Liver (tissue), 8 donors: ENCODE measurements at regions not wholly inside any gene's neighbourhood (a gene's known extent, or its start where the extent isn't known, plus 50 kb on each side); places are given as distances from the start of the nearest gene placed in this dataset.

Source experiments
- DNase-seq: peaks from one replicate; pipeline ENCODE4 v3.0.0-alpha.2; 2017; ENCODE audit warnings: low spot score
- H3K27ac ChIP-seq, 2 donors: one replicate each; pipeline ENCODE4 v1.7.0; 2013; ENCODE audit warnings: inconsistent platforms in 2 of 2, low read length in 2 of 2, control low read depth in 1 of 2, low read depth in 1 of 2, mild to moderate bottlenecking in 1 of 2
- H3K27me3 ChIP-seq, 4 donors: one replicate each; pipeline versions ENCODE4 v1.6.1 to v1.7.0; 2013; ENCODE audit warnings: low read length in 3 of 4, inconsistent platforms in 1 of 4, mild to moderate bottlenecking in 1 of 4, moderate library complexity in 1 of 4; ENCODE audit not compliant: control insufficient read depth in 4 of 4, insufficient read depth in 4 of 4
- H3K36me3 ChIP-seq, 4 donors: one replicate each; pipeline versions ENCODE4 v1.6.1 to v1.7.0; 2013; ENCODE audit warnings: low read length in 3 of 4, mild to moderate bottlenecking in 3 of 4, low read depth in 1 of 4, moderate library complexity in 1 of 4; ENCODE audit not compliant: control insufficient read depth in 4 of 4, insufficient read depth in 3 of 4
- H3K4me1 ChIP-seq, 4 donors: one replicate each; pipeline versions ENCODE4 v1.6.1 to v1.7.0; 2013; ENCODE audit warnings: low read length in 3 of 4, mild to moderate bottlenecking in 3 of 4, moderate library complexity in 1 of 4; ENCODE audit not compliant: control insufficient read depth in 4 of 4, insufficient read depth in 4 of 4
- H3K4me3 ChIP-seq, 3 donors: one replicate each; pipeline versions ENCODE4 v1.6.1 to v1.7.0; 2013; ENCODE audit warnings: low read length in 3 of 3, control low read depth in 1 of 3, low read depth in 1 of 3, mild to moderate bottlenecking in 1 of 3
- H3K9ac ChIP-seq, 2 donors: one replicate each; pipeline ENCODE4 v1.7.0; 2013; ENCODE audit warnings: low read length in 2 of 2, mild to moderate bottlenecking in 2 of 2, moderate library complexity in 2 of 2, control low read depth in 1 of 2, low read depth in 1 of 2
- H3K9me3 ChIP-seq, 4 donors: one replicate each; pipeline versions ENCODE4 v1.6.1 to v1.7.0; 2013; ENCODE audit warnings: low read length in 3 of 4; ENCODE audit not compliant: control insufficient read depth in 4 of 4
- ATF3 ChIP-seq: IDR thresholded peaks from 2 replicates; pipeline ENCODE4 v1.6.1; 2016; ENCODE audit warnings: antibody characterized with exemption
- CTCF ChIP-seq: fragments of 150-350 bp; IDR thresholded peaks from 2 replicates; pipeline ENCODE4 v1.5.1; 2017; ENCODE audit warnings: improper control_type of control experiment, low read depth, low read length; ENCODE audit not compliant: missing input control
- EGR1 ChIP-seq, 2 donors: IDR thresholded peaks; 2 replicates each; pipeline ENCODE4 v1.6.1; 2016 to 2018; ENCODE audit warnings: antibody characterized with exemption in 2 of 2, low read depth in 2 of 2
- FOXA1 ChIP-seq: IDR thresholded peaks from 2 replicates; pipeline ENCODE4 v1.6.1; 2016; ENCODE audit warnings: antibody characterized with exemption
- FOXA2 ChIP-seq: IDR thresholded peaks from 2 replicates; pipeline ENCODE4 v1.6.1; 2016; ENCODE audit warnings: antibody characterized with exemption
- GABPA ChIP-seq, 2 donors: IDR thresholded peaks in 1 of 2; conservative IDR thresholded peaks in 1 of 2; 2 replicates each; pipeline ENCODE4 v1.6.1; 2016; ENCODE audit warnings: antibody characterized with exemption in 2 of 2, mild to moderate bottlenecking in 1 of 2, moderate library complexity in 1 of 2
- HNF4A ChIP-seq, 2 donors: conservative IDR thresholded peaks; 2 replicates each; pipeline ENCODE4 v1.6.1; 2016; ENCODE audit warnings: antibody characterized with exemption in 2 of 2, mild to moderate bottlenecking in 2 of 2
- HNF4G ChIP-seq: IDR thresholded peaks from 2 replicates; pipeline ENCODE4 v1.6.1; 2016; ENCODE audit warnings: antibody characterized with exemption
- JUND ChIP-seq, 2 donors: IDR thresholded peaks; 2 replicates each; pipeline ENCODE4 v1.6.1; 2016; ENCODE audit warnings: antibody characterized with exemption in 2 of 2
- MAX ChIP-seq: IDR thresholded peaks from 2 replicates; pipeline ENCODE4 v1.6.1; 2016; ENCODE audit warnings: antibody characterized with exemption
- NR2F2 ChIP-seq: IDR thresholded peaks from 2 replicates; pipeline ENCODE4 v1.6.1; 2016; ENCODE audit warnings: antibody characterized with exemption
- RAD21 ChIP-seq, 2 donors: IDR thresholded peaks; 2 replicates each; pipeline ENCODE4 v1.6.1; 2016; ENCODE audit warnings: antibody characterized with exemption in 2 of 2, mild to moderate bottlenecking in 2 of 2
- REST ChIP-seq: IDR thresholded peaks from 2 replicates; pipeline ENCODE4 v1.6.1; 2016; ENCODE audit warnings: antibody characterized with exemption, mild to moderate bottlenecking
- RXRA ChIP-seq, 2 donors: IDR thresholded peaks; 2 replicates each; pipeline ENCODE4 v1.6.1; 2017 to 2018; ENCODE audit warnings: antibody characterized with exemption in 2 of 2, mild to moderate bottlenecking in 1 of 2
- SP1 ChIP-seq: IDR thresholded peaks from 2 replicates; pipeline ENCODE4 v1.6.1; 2018; ENCODE audit warnings: antibody characterized with exemption, mild to moderate bottlenecking
- YY1 ChIP-seq: IDR thresholded peaks from 2 replicates; pipeline ENCODE4 v1.6.1; 2016; ENCODE audit warnings: antibody characterized with exemption, mild to moderate bottlenecking
- ZBTB33 ChIP-seq: IDR thresholded peaks from 2 replicates; pipeline ENCODE4 v1.6.1; 2016; ENCODE audit warnings: antibody characterized with exemption
- WGBS: extraction: QIAGEN DNeasy Blood & Tissue Kit; methylation state at CpG from one replicate; pipeline ENCODE4 v1.1.7; 2013; 5-methylcytosine and 5-hydroxymethylcytosine counted together
- donor health status: healthy.
- donor health status: healthy.
- donor health status: healthy.
- donor health status: healthy.
- donor health status: healthy.

GRCh38 chr16:86281421-86281820, 228.9 kb upstream of the FOXF1 start:
- Histone ChIP-seq H3K36me3 (no peaks in the 10 kb centered on the region), H3K9me3 (no peaks in the 10 kb centered on the region), H3K27me3 (peaks cover 0 to 10% (median 4%) of the 10 kb centered on the region in 4 donors), H3K9ac (no peak overlapping the region), H3K27ac (no peak overlapping the region), H3K4me3 (no peak overlapping the region), H3K4me1 (no peaks in the 10 kb centered on the region)
- no peak for DNase-seq
- TF ChIP-seq EGR1 (IDR thresholded peaks at IDR 0.05; ENCODE audit: low read depth in 2 of 2) (no peak), FOXA1 (no peak)
- 69% methylated on average over 12 of the region's 12 CpGs for WGBS

GRCh38 chr16:86283944-86284343, 226.4 kb upstream of the FOXF1 start:
- H3K27me3 ChIP-seq = peaks cover 5 to 17% (median 6%) of the 10 kb centered on the region in 4 donors
- H3K27ac ChIP-seq = no peak overlapping the region
- TF ChIP-seq RAD21 (IDR thresholded peaks at IDR 0.05) = no peak
- TF ChIP-seq NR2F2 = no peak
- TF ChIP-seq ZBTB33 = no peak
- TF ChIP-seq CTCF = no peak
- TF ChIP-seq YY1 = no peak
- TF ChIP-seq RXRA (IDR thresholded peaks at IDR 0.05) = no peak
- TF ChIP-seq EGR1 (IDR thresholded peaks at IDR 0.05; ENCODE audit: low read depth in 2 of 2) = no peak
- TF ChIP-seq GABPA (IDR thresholded peaks at IDR 0.05 in 1 of 2, conservative IDR thresholded peaks at IDR 0.05 in 1 of 2) = no peak
- TF ChIP-seq HNF4A (conservative IDR thresholded peaks at IDR 0.05) = no peak
- TF ChIP-seq REST = no peak
- no peak for TF ChIP-seq FOXA2
- no peak for TF ChIP-seq JUND (IDR thresholded peaks at IDR 0.05)
- TF ChIP-seq ATF3 = no peak
- no peak for TF ChIP-seq MAX
- TF ChIP-seq SP1 = no peak
- no peak for TF ChIP-seq HNF4G
- 54% methylated on average over 5 of the region's 5 CpGs for WGBS
- no peak overlapping the region for H3K4me3 ChIP-seq
- H3K9ac ChIP-seq = no peak overlapping the region
- DNase-seq = no peak
- no peaks in the 10 kb centered on the region for H3K36me3 ChIP-seq
- H3K4me1 ChIP-seq = no peaks in the 10 kb centered on the region
- no peaks in the 10 kb centered on the region for H3K9me3 ChIP-seq
